ENCODE measurements at regions not wholly inside any gene's neighbourhood (a gene's known extent, or its start where the extent isn't known, plus 50 kb on each side); places are given as distances from the start of the nearest gene placed in this dataset.
A peak's percentile ranks its signal among the peaks of the same experiment; 100 is the strongest.

DNA sequence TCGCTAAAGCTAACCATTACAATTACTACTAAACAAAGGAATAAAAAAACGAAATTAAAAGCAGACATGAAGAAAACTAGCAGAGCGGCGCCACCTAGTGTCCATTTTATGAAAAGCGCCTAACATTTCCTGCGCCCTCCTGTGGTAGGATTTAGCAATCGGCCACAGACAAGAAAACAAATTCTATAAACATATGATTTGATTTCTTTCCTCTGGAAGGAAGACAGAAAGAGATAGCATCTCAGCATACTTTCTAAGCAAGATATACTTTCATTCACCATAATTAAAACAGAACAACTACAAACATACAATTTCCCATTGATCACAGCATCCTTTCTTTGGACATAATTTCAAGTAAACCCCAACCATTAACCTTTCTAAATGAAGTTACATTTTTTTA, 337.7 kb upstream of the NPVF start:
- Histone ChIP-seq H3K4me1 (ENCODE audit: insufficient read depth, low read length) (no peaks in the 10 kb centered on the region), H3K4me3 (ENCODE audit: low read length) (no peak overlapping the region), H3K27me3 (ENCODE audit: control insufficient read depth in 1 of 2, insufficient read depth in 2 of 2, low read length in 2 of 2) (no peaks in the 10 kb centered on the region), H3K27ac (ENCODE audit: low read depth in 1 of 2, low read length in 2 of 2) (no peak overlapping the region), H3K9me3 (ENCODE audit: control insufficient read depth in 1 of 2, insufficient read depth in 1 of 2, low read length in 2 of 2) (no peaks in the 10 kb centered on the region), H3K36me3 (ENCODE audit: insufficient read depth, low read length) (no peaks in the 10 kb centered on the region)
- TF ChIP-seq, protein P1, sequence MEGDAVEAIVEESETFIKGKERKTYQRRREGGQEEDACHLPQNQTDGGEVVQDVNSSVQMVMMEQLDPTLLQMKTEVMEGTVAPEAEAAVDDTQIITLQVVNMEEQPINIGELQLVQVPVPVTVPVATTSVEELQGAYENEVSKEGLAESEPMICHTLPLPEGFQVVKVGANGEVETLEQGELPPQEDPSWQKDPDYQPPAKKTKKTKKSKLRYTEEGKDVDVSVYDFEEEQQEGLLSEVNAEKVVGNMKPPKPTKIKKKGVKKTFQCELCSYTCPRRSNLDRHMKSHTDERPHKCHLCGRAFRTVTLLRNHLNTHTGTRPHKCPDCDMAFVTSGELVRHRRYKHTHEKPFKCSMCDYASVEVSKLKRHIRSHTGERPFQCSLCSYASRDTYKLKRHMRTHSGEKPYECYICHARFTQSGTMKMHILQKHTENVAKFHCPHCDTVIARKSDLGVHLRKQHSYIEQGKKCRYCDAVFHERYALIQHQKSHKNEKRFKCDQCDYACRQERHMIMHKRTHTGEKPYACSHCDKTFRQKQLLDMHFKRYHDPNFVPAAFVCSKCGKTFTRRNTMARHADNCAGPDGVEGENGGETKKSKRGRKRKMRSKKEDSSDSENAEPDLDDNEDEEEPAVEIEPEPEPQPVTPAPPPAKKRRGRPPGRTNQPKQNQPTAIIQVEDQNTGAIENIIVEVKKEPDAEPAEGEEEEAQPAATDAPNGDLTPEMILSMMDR (IDR thresholded peaks at IDR 0.05) = peak; percentile 100
- ATAC-seq (ENCODE audit: poor library complexity) (peak; percentile 61), DNase-seq (peak; percentile 41 to 86 (median 59))
- intact Hi-C loops (cut with DNase I, micrococcal nuclease) = loop anchor here (1.0 to 10.0 kb wide), 5 partner anchors 174 to 307 kb away; no protein-coding TSS in a partner anchor
- ChIA-PET POLR2A (interaction anchor here (0.7 to 1.7 kb wide), 3 partner anchors 174 to 441 kb away, joined by 3 to 10 read pairs (median 3); partner anchors contain the start of gene CYCS), CTCF (interaction anchor here (0.7 to 1.7 kb wide), 10 partner anchors 9 to 310 kb away, joined by 3 to 9 read pairs (median 4); no protein-coding TSS in a partner anchor)
- H3K27ac Mint-ChIP-seq = no peak overlapping the region
- peaks cover 7% of the 10 kb centered on the region for H3K4me1 Mint-ChIP-seq (ENCODE audit: low read depth)
- H3K4me3 Mint-ChIP-seq = no peak overlapping the region
- no peaks in the 10 kb centered on the region for H3K36me3 Mint-ChIP-seq (ENCODE audit: low read depth)
- no peaks in the 10 kb centered on the region for H3K27me3 Mint-ChIP-seq
- H3K9me3 Mint-ChIP-seq = no peaks in the 10 kb centered on the region

DNA sequence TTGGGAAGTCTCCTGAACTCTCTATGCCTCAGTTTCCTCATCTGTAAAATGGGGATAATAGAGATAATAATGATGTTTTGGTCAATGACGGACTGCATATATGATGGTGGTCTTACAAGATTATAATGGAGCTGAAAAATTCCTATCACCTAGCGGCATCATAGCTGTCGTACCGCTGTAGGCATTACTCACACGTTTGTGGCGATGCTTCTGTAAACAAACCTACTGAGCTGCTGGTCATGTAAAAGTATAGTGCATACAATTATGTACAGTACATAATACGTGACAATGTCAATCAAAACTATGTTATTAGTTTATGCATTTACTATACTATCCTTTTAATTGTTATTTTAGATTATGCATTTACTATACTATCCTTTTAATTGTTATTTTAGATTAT, 339.1 kb upstream of the NPVF start:
- Histone ChIP-seq H3K27me3 (ENCODE audit: control insufficient read depth in 1 of 2, insufficient read depth in 2 of 2, low read length in 2 of 2) (no peaks in the 10 kb centered on the region), H3K36me3 (ENCODE audit: insufficient read depth, low read length) (no peaks in the 10 kb centered on the region), H3K4me1 (ENCODE audit: insufficient read depth, low read length) (no peaks in the 10 kb centered on the region), H3K27ac (ENCODE audit: low read depth in 1 of 2, low read length in 2 of 2) (no peak overlapping the region), H3K9me3 (ENCODE audit: control insufficient read depth in 1 of 2, insufficient read depth in 1 of 2, low read length in 2 of 2) (no peaks in the 10 kb centered on the region), H3K4me3 (ENCODE audit: low read length) (no peak overlapping the region)
- intact Hi-C loops (cut with DNase I, micrococcal nuclease) = loop anchor here (5.0 to 10.0 kb wide), 2 partner anchors 277 to 285 kb away; no protein-coding TSS in a partner anchor
- Mint-ChIP-seq H3K27me3 (no peaks in the 10 kb centered on the region), H3K9me3 (no peaks in the 10 kb centered on the region), H3K4me3 (no peak overlapping the region), H3K36me3 (ENCODE audit: low read depth) (no peaks in the 10 kb centered on the region), H3K27ac (no peak overlapping the region), H3K4me1 (ENCODE audit: low read depth) (peaks cover 7% of the 10 kb centered on the region)
- no peak for DNase-seq
- no peak for ATAC-seq (ENCODE audit: poor library complexity)
- ChIA-PET POLR2A (interaction anchor here (1.0 kb wide), 1 partner anchor 172 kb away, joined by 3 read pairs; no protein-coding TSS in a partner anchor), CTCF (interaction anchor here (2.0 kb wide), 1 partner anchor 308 kb away, joined by 6 read pairs; no protein-coding TSS in a partner anchor)
- TF ChIP-seq, protein P1 (IDR thresholded peaks at IDR 0.05) = no peak

DNA sequence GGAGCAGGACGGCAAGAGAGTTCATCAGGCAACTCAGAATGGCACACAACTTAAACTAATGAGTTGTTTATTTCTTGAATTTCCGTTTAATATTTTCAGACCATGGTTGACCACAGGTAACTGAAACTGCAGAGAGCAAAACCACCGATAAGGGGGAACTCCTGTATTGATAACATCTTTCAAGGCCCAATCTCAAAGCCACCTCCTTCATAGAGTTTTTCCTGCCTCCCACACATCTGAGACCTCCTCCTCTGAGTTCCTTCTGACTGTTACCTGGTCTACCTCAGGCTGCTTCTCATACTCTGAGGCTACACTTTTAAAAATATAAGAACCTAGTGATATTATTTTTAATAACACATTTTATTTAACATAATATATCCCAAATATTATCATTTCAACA, 341.5 kb upstream of the NPVF start:
- Histone ChIP-seq H3K36me3 (ENCODE audit: insufficient read depth, low read length) (no peaks in the 10 kb centered on the region), H3K4me3 (ENCODE audit: low read length) (no peak overlapping the region), H3K27ac (ENCODE audit: low read depth in 1 of 2, low read length in 2 of 2) (no peak overlapping the region), H3K27me3 (ENCODE audit: control insufficient read depth in 1 of 2, insufficient read depth in 2 of 2, low read length in 2 of 2) (peaks cover 0 to 5% of the 10 kb centered on the region in 2 experiments), H3K9me3 (ENCODE audit: control insufficient read depth in 1 of 2, insufficient read depth in 1 of 2, low read length in 2 of 2) (no peaks in the 10 kb centered on the region), H3K4me1 (ENCODE audit: insufficient read depth, low read length) (no peaks in the 10 kb centered on the region)
- no peak overlapping the region for H3K4me3 Mint-ChIP-seq
- no peak for DNase-seq
- no peaks in the 10 kb centered on the region for H3K36me3 Mint-ChIP-seq (ENCODE audit: low read depth)
- H3K4me1 Mint-ChIP-seq (ENCODE audit: low read depth) = peaks cover 7% of the 10 kb centered on the region
- CTCF ChIA-PET = interaction anchor here (2.0 kb wide), 1 partner anchor 309 kb away, joined by 10 read pairs; no protein-coding TSS in a partner anchor
- POLR2A ChIA-PET = no interaction called here
- intact Hi-C loops (cut with DNase I, micrococcal nuclease) = loop anchor here (5.0 to 10.0 kb wide), 2 partner anchors 275 to 283 kb away; no protein-coding TSS in a partner anchor
- H3K27ac Mint-ChIP-seq = no peak overlapping the region
- no peak for ATAC-seq (ENCODE audit: poor library complexity)
- TF ChIP-seq, protein P1 (IDR thresholded peaks at IDR 0.05) = no peak
- no peaks in the 10 kb centered on the region for H3K9me3 Mint-ChIP-seq
- H3K27me3 Mint-ChIP-seq = no peaks in the 10 kb centered on the region
